IMR-90 (cell line): ENCODE measurements at regions not wholly inside any gene's neighbourhood (a gene's known extent, or its start where the extent isn't known, plus 50 kb on each side); places are given as distances from the start of the nearest gene placed in this dataset.

ENCODE experiments used
- ATAC-seq: fragments of 200-7000 bp; cut with Tn5 transposase; 2 replicates; pipeline ENCODE4 v1.9.1; 2020; ENCODE audit warnings: low read depth, mild to moderate bottlenecking, moderate library complexity
- BruUV-seq: library from RNA; stranded (reverse); fragments of 400-500 nt; replicated peaks from 2 replicates; lab custom pipeline; 2021; lab: Mats Ljungman, UMichigan
- CTCF ChIA-PET: fragments of 300-600 bp; formaldehyde crosslinking; extraction: SDS; loops from one replicate; lab custom pipeline; 2021; ENCODE audit warnings: antibody characterized with exemption; lab: Yijun Ruan, JAX
- POLR2A ChIA-PET: fragments of 300-600 bp; sonication (Branson Sonifier 250); formaldehyde crosslinking; loops from one replicate; lab custom pipeline; 2022; ENCODE audit warnings: antibody characterized with exemption; ENCODE audit not compliant: unreplicated experiment; lab: Charles Lee
- DNase-seq: peaks from one replicate; pipeline ENCODE4 v3.0.0; 2013
- H2AFZ ChIP-seq: replicated peaks from 2 replicates; pipeline ENCODE3; 2013; ENCODE audit warnings: low read length, mild to moderate bottlenecking; ENCODE audit not compliant: poor library complexity
- H2AK5ac ChIP-seq: 2 replicates; pipeline ENCODE4 v1.6.1; 2013; ENCODE audit warnings: low read depth, low read length, inconsistent platforms
- H2AK9ac ChIP-seq: replicated peaks from 2 replicates; pipeline ENCODE3; 2013; ENCODE audit warnings: mild to moderate bottlenecking, low read depth, low read length, moderate library complexity; ENCODE audit not compliant: poor library complexity
- H2BK120ac ChIP-seq: 2 replicates; pipeline ENCODE4 v1.6.1; 2013; ENCODE audit warnings: low read depth, low read length, inconsistent platforms
- H2BK15ac ChIP-seq: 3 replicates; pipeline ENCODE4 v1.6.1; 2013; ENCODE audit warnings: low read depth, low read length, inconsistent platforms
- H2BK20ac ChIP-seq: 2 replicates; pipeline ENCODE4 v1.6.1; 2013; ENCODE audit warnings: low read depth, mild to moderate bottlenecking, inconsistent platforms, low read length, moderate library complexity
- H2BK5ac ChIP-seq: 2 replicates; pipeline ENCODE4 v1.6.1; 2013; ENCODE audit warnings: mild to moderate bottlenecking, low read depth, low read length, inconsistent platforms; ENCODE audit not compliant: poor library complexity, severe bottlenecking
- H3K14ac ChIP-seq: replicated peaks from 2 replicates; pipeline ENCODE4 v1.6.1; 2013; ENCODE audit warnings: low read depth, low read length, inconsistent platforms
- H3K18ac ChIP-seq: 2 replicates; pipeline ENCODE4 v1.6.1; 2013; ENCODE audit warnings: low read depth, low read length, control low read depth
- H3K23ac ChIP-seq: 2 replicates; pipeline ENCODE4 v1.6.1; 2013; ENCODE audit warnings: low read depth, low read length, inconsistent platforms
- H3K27ac ChIP-seq: 2 replicates; pipeline ENCODE4 v1.5.1; 2013; ENCODE audit warnings: mild to moderate bottlenecking, control low read depth, low read length; ENCODE audit not compliant: insufficient read depth
- H3K27me3 ChIP-seq: 2 replicates; pipeline ENCODE4 v1.6.1; 2013; ENCODE audit warnings: low read length; ENCODE audit not compliant: control insufficient read depth, insufficient read depth
- H3K36me3 ChIP-seq: 2 replicates; pipeline ENCODE4 v1.6.1; 2013; ENCODE audit warnings: low read length, mixed read lengths; ENCODE audit not compliant: control insufficient read depth, insufficient read depth
- H3K4ac ChIP-seq: 2 replicates; pipeline ENCODE4 v1.6.1; 2013; ENCODE audit warnings: low read depth, low read length, inconsistent platforms
- H3K4me1 ChIP-seq: 2 replicates; pipeline ENCODE4 v1.6.1; 2013; ENCODE audit warnings: low read length, mixed read lengths; ENCODE audit not compliant: control insufficient read depth, insufficient read depth
- H3K4me2 ChIP-seq: 2 replicates; pipeline ENCODE4 v1.6.1; 2013; ENCODE audit warnings: low read depth, mild to moderate bottlenecking, control low read depth, low read length, moderate library complexity
- H3K4me3 ChIP-seq: 2 replicates; pipeline ENCODE4 v1.5.1; 2013; ENCODE audit warnings: low read depth, mild to moderate bottlenecking, control low read depth, low read length, moderate library complexity; ENCODE audit not compliant: insufficient read depth
- H3K56ac ChIP-seq: 2 replicates; pipeline ENCODE4 v1.6.1; 2013; ENCODE audit warnings: low read length, inconsistent platforms; ENCODE audit not compliant: insufficient read depth; ENCODE audit errors: extremely low read depth
- H3K79me1 ChIP-seq, 2 experiments: 2 replicates each; pipeline ENCODE4 v1.6.1; 2013; ENCODE audit warnings: low read length in 2 of 2, inconsistent platforms in 1 of 2, low read depth in 1 of 2
- H3K9ac ChIP-seq: 2 replicates; pipeline ENCODE4 v1.6.1; 2013; ENCODE audit warnings: low read depth, low read length, control low read depth
- H3K9me1 ChIP-seq: 2 replicates; pipeline ENCODE4 v1.6.1; 2013; ENCODE audit warnings: low read length, inconsistent platforms; ENCODE audit not compliant: insufficient read depth
- H3K9me3 ChIP-seq: 2 replicates; pipeline ENCODE4 v1.6.1; 2013; ENCODE audit warnings: low read length; ENCODE audit not compliant: control insufficient read depth, insufficient read depth
- H4K20me1 ChIP-seq: 2 replicates; pipeline ENCODE4 v1.6.1; 2013; ENCODE audit warnings: low read length, inconsistent platforms; ENCODE audit not compliant: insufficient read depth
- H4K5ac ChIP-seq: 2 replicates; pipeline ENCODE4 v1.6.1; 2013; ENCODE audit warnings: mild to moderate bottlenecking, low read depth, low read length, control low read depth
- H4K8ac ChIP-seq, 2 experiments: 2 replicates each; pipeline ENCODE4 v1.6.1; 2013; ENCODE audit warnings: low read depth in 2 of 2, low read length in 2 of 2, control low read depth in 1 of 2, inconsistent platforms in 1 of 2
- H4K91ac ChIP-seq: 2 replicates; pipeline ENCODE4 v1.6.1; 2013; ENCODE audit warnings: low read depth, low read length, inconsistent platforms; ENCODE audit not compliant: insufficient read depth
- CHD1 ChIP-seq: IDR thresholded peaks from 2 replicates; pipeline ENCODE4 v1.6.1; 2012; ENCODE audit warnings: low read depth, low read length, improper control_type of control experiment
- FOS ChIP-seq: fragments of 150-350 bp; IDR thresholded peaks from 2 replicates; pipeline ENCODE4 v1.6.1; 2016; ENCODE audit warnings: low read depth, low read length
- MXI1 ChIP-seq: IDR thresholded peaks from 2 replicates; pipeline ENCODE4 v1.6.1; 2012; ENCODE audit warnings: low read depth, mild to moderate bottlenecking, low read length, moderate library complexity, borderline replicate concordance
- NFE2L2 ChIP-seq: fragments of 150-350 bp; IDR thresholded peaks from 2 replicates; pipeline ENCODE4 v1.6.1; 2016; ENCODE audit warnings: low read depth, mild to moderate bottlenecking, low read length
- WGBS, 2 experiments: methylation state at CpG; one replicate each; pipeline versions ENCODE4 v1.1.5 to v1.1.7; 2013; ENCODE audit warnings: missing lambda C conversion rate in 2 of 2; ENCODE audit not compliant: insufficient read length in 1 of 2; ENCODE audit errors: extremely low coverage in 2 of 2; 5-methylcytosine and 5-hydroxymethylcytosine counted together
- dilution Hi-C: fragments of 300-500 bp; cut with HindIII; formaldehyde crosslinking; loops from one replicate; pipeline ENCODE4 v1.14.3; 2018; ENCODE audit warnings: low sequenced_read_pairs; ENCODE audit not compliant: unreplicated experiment
- in situ Hi-C: fragments of 300-500 bp; cut with MboI; formaldehyde crosslinking; loops from 3 replicates; pipeline ENCODE4 v1.14.3; 2019; ENCODE audit warnings: low sequenced_read_pairs, inconsistent platforms, mixed read lengths
- intact Hi-C: fragments of 100-400 bp; cut with micrococcal nuclease; formaldehyde crosslinking; loops from 2 replicates; pipeline ENCODE4 v1.10.0; 2022

- no peak overlapping the region for H2BK5ac ChIP-seq
- DNase-seq: no peak
- H2BK120ac ChIP-seq: no peak overlapping the region
- WGBS, 2 experiments: no CpG with 5 or more reads among the region's 2 CpGs
- no peak overlapping the region for H4K5ac ChIP-seq
- no peaks in the 10 kb centered on the region for H3K4me1 ChIP-seq
- no peak overlapping the region for H3K14ac ChIP-seq
- no peak overlapping the region for H3K18ac ChIP-seq
- no peak overlapping the region for H2AFZ ChIP-seq
- no peaks in the 10 kb centered on the region for H3K9me1 ChIP-seq
- POLR2A ChIA-PET: no interaction called here
- no peak overlapping the region for H3K9ac ChIP-seq
- no peaks in the 10 kb centered on the region for H4K20me1 ChIP-seq
- H3K36me3 ChIP-seq: no peaks in the 10 kb centered on the region
- no peak overlapping the region for H3K23ac ChIP-seq
- H4K8ac ChIP-seq: no peak overlapping the region
- H3K4me2 ChIP-seq: no peak overlapping the region
- no peak for TF ChIP-seq MXI1
- TF ChIP-seq FOS: no peak
- no peak for TF ChIP-seq CHD1
- no peak for TF ChIP-seq NFE2L2
- no peak overlapping the region for H3K4ac ChIP-seq
- H3K56ac ChIP-seq: no peak overlapping the region
- H3K4me3 ChIP-seq: no peak overlapping the region
- no peak for ATAC-seq
- H2BK20ac ChIP-seq: no peak overlapping the region
- H2AK9ac ChIP-seq: no peak overlapping the region
- dilution Hi-C loops (no loop called here), in situ Hi-C loops (no loop called here), intact Hi-C loops (no loop called here)
- H3K9me3 ChIP-seq: no peaks in the 10 kb centered on the region
- no peak overlapping the region for H2AK5ac ChIP-seq
- BruUV-seq: no TSS peak
- CTCF ChIA-PET: no interaction called here
- no peaks in the 10 kb centered on the region for H3K27me3 ChIP-seq
- no peak overlapping the region for H3K27ac ChIP-seq
- H4K91ac ChIP-seq: no peak overlapping the region
- no peaks in the 10 kb centered on the region for H3K79me1 ChIP-seq
- no peak overlapping the region for H2BK15ac ChIP-seq
These were observed 116.3 kb upstream of the UBE2E2 start for GRCh38 chr3:23086831-23087230.
